Colonic mucosa (tissue), 4 donors: ENCODE measurements at regions not wholly inside any gene's neighbourhood (a gene's known extent, or its start where the extent isn't known, plus 50 kb on each side); places are given as distances from the start of the nearest gene placed in this dataset.
"Not testable (repeated sequence)": the region's sequence is repeated elsewhere in the genome, so short reads cannot be mapped to it uniquely, and the experiment has no call there.

Source experiments
- DNase-seq: peaks from one replicate; pipeline ENCODE4 v3.0.0-alpha.2; 2020
- H3K27ac ChIP-seq: fragments of 200-600 bp; one replicate; pipeline ENCODE4 v1.8.0; 2021
- H3K27me3 ChIP-seq: fragments of 200-600 bp; one replicate; pipeline ENCODE4 v1.8.0; 2021
- H3K36me3 ChIP-seq: fragments of 200-600 bp; one replicate; pipeline ENCODE4 v1.8.0; 2021
- H3K4me1 ChIP-seq: fragments of 200-600 bp; one replicate; pipeline ENCODE4 v1.8.0; 2021; ENCODE audit warnings: mild to moderate bottlenecking
- H3K4me3 ChIP-seq: fragments of 200-600 bp; one replicate; pipeline ENCODE4 v1.8.0; 2021
- H3K9ac ChIP-seq, 2 donors: one replicate each; pipeline ENCODE4 v1.7.0; 2013; ENCODE audit warnings: control low read depth in 2 of 2, low read depth in 2 of 2, low read length in 2 of 2
- H3K9me3 ChIP-seq: fragments of 200-600 bp; one replicate; pipeline ENCODE4 v1.8.0; 2021
- CTCF ChIP-seq: fragments of 200-600 bp; IDR thresholded peaks from one replicate; pipeline ENCODE4 v1.8.0; 2022; ENCODE audit warnings: antibody characterized with exemption, mild to moderate bottlenecking
- intact Hi-C: fragments of 100-400 bp; cut with DNase I; formaldehyde crosslinking; loops from one replicate; pipeline ENCODE4 v1.14.1; 2022
- donor health status: healthy.
- donor health status: DM: no; HTN: no; CAD: no.
- donor health status: DM: no; HTN: no; CAD: no.

- peak; percentile 53 for DNase-seq
- TF ChIP-seq CTCF, result peak; percentile 57
- no peaks in the 10 kb centered on the region for H3K9me3 ChIP-seq
- intact Hi-C loops, result loop anchor here (2.0 to 5.0 kb wide), 2 partner anchors 494 to 511 kb away; partner anchors contain the start of gene DRD1
- no peak overlapping the region for H3K4me3 ChIP-seq
- no peak overlapping the region for H3K27ac ChIP-seq
- no peaks in the 10 kb centered on the region for H3K36me3 ChIP-seq
- no peaks in the 10 kb centered on the region for H3K4me1 ChIP-seq
- no peak overlapping the region for H3K9ac ChIP-seq
- H3K27me3 ChIP-seq, result no peaks in the 10 kb centered on the region
Observed at GRCh38 chr5:174951151-174951780, 226.9 kb downstream of the MSX2 start.

DNA sequence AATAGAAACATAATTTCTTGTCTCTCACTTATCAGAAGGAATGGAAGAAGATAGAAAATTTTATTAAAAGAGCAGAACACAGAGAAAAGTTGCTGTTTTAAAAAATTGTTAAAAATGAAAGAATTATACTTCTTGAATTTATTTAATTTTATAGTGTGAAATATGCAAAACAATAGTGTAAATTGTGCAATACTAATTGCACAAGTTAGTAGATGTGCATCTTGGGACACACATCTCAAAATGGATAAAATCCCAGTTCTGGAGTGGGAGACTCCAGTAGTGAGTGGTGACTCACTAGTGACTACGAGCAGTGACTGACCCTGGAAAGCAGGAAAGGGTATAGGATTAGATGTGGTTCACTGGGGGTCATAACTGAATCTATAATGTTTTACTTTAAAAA lies 223.2 kb downstream of the MSX2 start:
- no peak overlapping the region for H3K27ac ChIP-seq
- H3K9me3 ChIP-seq, result no peaks in the 10 kb centered on the region
- H3K4me3 ChIP-seq, result no peak overlapping the region
- TF ChIP-seq CTCF, result no peak
- H3K4me1 ChIP-seq, result no peaks in the 10 kb centered on the region
- DNase-seq, result no peak
- no peaks in the 10 kb centered on the region for H3K27me3 ChIP-seq
- no peaks in the 10 kb centered on the region for H3K36me3 ChIP-seq
- intact Hi-C loops, result no loop called here
- no peak overlapping the region for H3K9ac ChIP-seq

GRCh38 chr5:174945853-174946252 lies 221.5 kb downstream of the MSX2 start:
- Histone ChIP-seq H3K9ac (no peak overlapping the region), H3K36me3 (no peaks in the 10 kb centered on the region), H3K4me1 (no peaks in the 10 kb centered on the region), H3K4me3 (no peak overlapping the region), H3K27me3 (no peaks in the 10 kb centered on the region), H3K9me3 (no peaks in the 10 kb centered on the region), H3K27ac (no peak overlapping the region)
- no peak for TF ChIP-seq CTCF
- intact Hi-C loops, result no loop called here
- DNase-seq, result no peak

- no peaks in the 10 kb centered on the region for H3K36me3 ChIP-seq
- intact Hi-C loops, result no loop called here
- H3K9ac ChIP-seq, result no peak overlapping the region
- H3K27me3 ChIP-seq, result no peaks in the 10 kb centered on the region
- no peak overlapping the region for H3K27ac ChIP-seq
- H3K9me3 ChIP-seq, result no peaks in the 10 kb centered on the region
- no peaks in the 10 kb centered on the region for H3K4me1 ChIP-seq
- no peak for TF ChIP-seq CTCF
- H3K4me3 ChIP-seq, result no peak overlapping the region
- no peak for DNase-seq
Observed at GRCh38 chr5:174943785-174944184, 219.4 kb downstream of the MSX2 start.

DNA sequence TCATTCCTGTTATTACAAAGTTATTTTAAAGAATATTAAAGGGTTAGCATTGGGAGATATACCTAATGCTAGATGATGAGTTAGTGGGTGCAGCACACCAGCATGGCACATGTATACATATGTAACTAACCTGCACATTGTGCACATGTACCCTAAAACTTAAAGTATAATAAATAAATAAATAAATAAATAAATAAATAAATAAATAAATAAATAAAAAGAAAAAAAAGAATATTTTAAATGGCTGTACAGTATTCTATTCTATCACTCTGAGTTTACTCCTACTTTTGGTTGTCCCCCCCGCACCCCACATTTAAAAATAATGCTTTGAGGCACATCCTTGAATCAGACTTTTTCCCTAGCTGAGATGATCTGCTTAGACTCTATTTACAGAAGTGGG lies 218.6 kb downstream of the MSX2 start:
- H3K27ac ChIP-seq, H3K9ac ChIP-seq, H3K4me1 ChIP-seq, H3K36me3 ChIP-seq, DNase-seq, H3K4me3 ChIP-seq, H3K27me3 ChIP-seq, intact Hi-C loops, H3K9me3 ChIP-seq: not testable (repeated sequence)

DNA sequence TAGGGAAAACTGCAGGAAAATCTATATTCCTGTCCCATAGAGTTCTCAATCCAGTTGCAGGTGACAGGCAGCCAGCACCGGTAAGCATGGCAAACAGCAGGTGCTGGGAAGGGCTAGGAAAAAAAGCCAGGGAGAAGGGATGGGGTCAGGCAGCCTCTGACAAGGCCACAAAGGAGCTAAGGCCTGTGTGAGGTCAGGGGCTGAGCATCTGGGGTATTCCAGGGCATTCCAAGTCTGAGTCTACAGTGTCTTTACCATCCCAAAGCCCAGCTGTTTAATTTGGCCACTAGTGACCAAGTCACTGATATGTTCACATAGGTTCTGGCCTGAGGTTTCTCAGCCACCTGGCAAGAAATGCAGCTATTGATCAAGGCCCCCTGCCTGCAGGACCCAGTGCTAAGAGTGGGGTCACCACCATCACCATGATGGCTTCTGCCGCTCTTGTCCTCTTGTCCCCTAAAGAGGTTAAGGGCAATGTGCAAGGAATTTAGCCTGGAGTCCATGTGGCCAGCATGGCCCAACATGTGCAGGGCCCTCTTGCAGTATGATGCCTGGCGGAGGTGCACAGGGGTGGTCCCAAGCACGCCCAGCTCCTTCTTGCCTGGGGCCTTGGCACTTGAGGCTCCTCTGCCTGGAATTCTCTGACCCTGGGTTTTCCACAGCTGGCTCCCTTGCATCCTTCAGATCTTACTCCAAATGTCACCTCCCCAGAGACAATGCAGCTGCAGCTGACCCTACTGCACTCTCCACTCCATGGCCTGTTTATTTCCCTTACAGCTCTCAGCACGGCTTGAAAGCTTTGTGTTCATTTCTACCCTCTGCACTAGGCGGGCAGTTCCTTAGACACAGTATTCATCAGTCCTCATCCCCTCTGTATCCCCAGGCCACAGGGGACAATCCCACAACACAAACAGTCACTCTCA lies 213.1 kb downstream of the MSX2 start:
- no peak for TF ChIP-seq CTCF
- H3K27ac ChIP-seq, result no peak overlapping the region
- H3K36me3 ChIP-seq, result no peaks in the 10 kb centered on the region
- no peak for DNase-seq
- no peaks in the 10 kb centered on the region for H3K9me3 ChIP-seq
- no peaks in the 10 kb centered on the region for H3K4me1 ChIP-seq
- intact Hi-C loops, result loop anchor here (10.0 kb wide), 1 partner anchor 513 kb away; no protein-coding TSS in a partner anchor
- no peak overlapping the region for H3K9ac ChIP-seq
- no peak overlapping the region for H3K4me3 ChIP-seq
- H3K27me3 ChIP-seq, result no peaks in the 10 kb centered on the region
